ENCODE measurements at regions not wholly inside any gene's neighbourhood (a gene's known extent, or its start where the extent isn't known, plus 50 kb on each side); places are given as distances from the start of the nearest gene placed in this dataset.

DNA sequence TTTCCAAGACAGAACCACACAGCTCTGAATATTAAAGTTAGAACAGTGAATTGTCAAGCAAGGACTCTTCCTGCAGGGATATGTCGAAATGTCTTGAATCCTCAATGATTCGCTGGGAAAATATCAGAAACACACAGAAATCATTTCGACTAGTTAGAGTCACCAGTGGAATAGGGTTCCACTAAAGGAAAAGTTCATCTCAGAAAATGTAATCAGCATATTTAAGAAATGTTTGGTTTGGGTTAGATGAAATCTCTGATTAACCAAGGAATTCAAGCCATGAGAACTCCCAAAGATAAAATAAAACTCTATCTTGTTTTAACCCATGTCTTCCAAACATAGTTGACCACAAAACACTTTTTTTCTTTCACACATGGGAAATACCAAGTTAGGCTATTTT is 621.0 kb upstream of the NRSN1 start:
- no peak for DNase-seq
- no peak for ATAC-seq
- Histone ChIP-seq H3K9me3 (peaks cover 0 to 13% (median 0%) of the 10 kb centered on the region in 12 donors), H3K4me3 (no peak overlapping the region), H3K4me1 (no peaks in the 10 kb centered on the region), H3K27me3 (no peaks in the 10 kb centered on the region), H3K27ac (no peak overlapping the region), H3K36me3 (no peaks in the 10 kb centered on the region)
- 91 to 95% (median 94%) methylated on average over 3 of the region's 3 CpGs for WGBS, 4 donors
- TF ChIP-seq CTCF (IDR thresholded peaks at IDR 0.05) (no peak), POLR2A (IDR thresholded peaks at IDR 0.05) (no peak)
- intact Hi-C loops (cut with DNase I): no loop called here

GRCh38 chr6:23510778-23511510 is 615.1 kb upstream of the NRSN1 start:
- DNase-seq (no peak), ATAC-seq (no peak)
- H3K27ac ChIP-seq: no peak overlapping the region
- intact Hi-C loops (cut with DNase I): no loop called here
- no peaks in the 10 kb centered on the region for H3K9me3 ChIP-seq
- H3K4me1 ChIP-seq: no peaks in the 10 kb centered on the region
- TF ChIP-seq POLR2A (IDR thresholded peaks at IDR 0.05) (no peak), CTCF (IDR thresholded peaks at IDR 0.05) (no peak)
- H3K27me3 ChIP-seq: no peaks in the 10 kb centered on the region
- H3K36me3 ChIP-seq: no peaks in the 10 kb centered on the region
- H3K4me3 ChIP-seq: no peak overlapping the region
- WGBS, 4 donors: 36 to 87% (median 70%) methylated on average over 2 of the region's 2 CpGs

DNA sequence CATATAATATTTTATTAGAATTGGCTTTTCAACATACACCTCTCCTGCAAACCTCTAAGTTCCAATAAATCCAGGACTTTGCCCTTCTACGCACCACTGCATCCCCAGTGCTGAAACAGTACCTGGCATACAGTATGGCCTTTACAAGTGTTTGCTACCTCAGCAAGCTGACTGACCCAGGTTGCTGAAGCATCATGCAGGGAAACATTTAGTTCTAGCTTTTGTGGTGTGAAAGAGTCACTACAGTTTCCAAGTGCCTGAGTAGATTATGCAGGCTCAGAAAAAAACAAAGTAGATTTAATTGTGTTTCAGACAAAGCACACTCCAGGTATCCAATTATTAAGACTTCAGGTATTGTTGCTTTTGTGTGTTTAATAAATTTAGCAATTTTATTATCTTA is 614.2 kb upstream of the NRSN1 start:
- Histone ChIP-seq H3K36me3 (no peaks in the 10 kb centered on the region), H3K27ac (no peak overlapping the region), H3K4me3 (no peak overlapping the region), H3K27me3 (no peaks in the 10 kb centered on the region), H3K4me1 (no peaks in the 10 kb centered on the region), H3K9me3 (no peaks in the 10 kb centered on the region)
- intact Hi-C loops (cut with DNase I): no loop called here
- no peak for DNase-seq
- ATAC-seq: no peak
- TF ChIP-seq CTCF (IDR thresholded peaks at IDR 0.05) (no peak), POLR2A (IDR thresholded peaks at IDR 0.05) (no peak)
- WGBS, 4 donors: 91 to 100% (median 98%) methylated on average over 1 of the region's 1 CpG

GRCh38 chr6:23518294-23518693 is 607.7 kb upstream of the NRSN1 start:
- no peak overlapping the region for H3K27ac ChIP-seq
- H3K36me3 ChIP-seq: no peaks in the 10 kb centered on the region
- H3K9me3 ChIP-seq: no peaks in the 10 kb centered on the region
- WGBS, 4 donors: 81 to 92% (median 84%) methylated on average over 6 of the region's 6 CpGs
- intact Hi-C loops (cut with DNase I): no loop called here
- no peaks in the 10 kb centered on the region for H3K4me1 ChIP-seq
- TF ChIP-seq CTCF (IDR thresholded peaks at IDR 0.05) (no peak), POLR2A (IDR thresholded peaks at IDR 0.05) (no peak)
- DNase-seq (no peak), ATAC-seq (no peak)
- no peaks in the 10 kb centered on the region for H3K27me3 ChIP-seq
- no peak overlapping the region for H3K4me3 ChIP-seq
